ENCODE measurements at regions not wholly inside any gene's neighbourhood (a gene's known extent, or its start where the extent isn't known, plus 50 kb on each side); places are given as distances from the start of the nearest gene placed in this dataset.

GRCh38 chr7:140262242-140262903 is 85.6 kb upstream of the KDM7A start:
- TF ChIP-seq CTCF (conservative IDR thresholded peaks at IDR 0.05) (no peak), ZFX (IDR thresholded peaks at IDR 0.05) (no peak)
